ENCODE measurements at regions not wholly inside any gene's neighbourhood (a gene's known extent, or its start where the extent isn't known, plus 50 kb on each side); places are given as distances from the start of the nearest gene placed in this dataset.

DNA sequence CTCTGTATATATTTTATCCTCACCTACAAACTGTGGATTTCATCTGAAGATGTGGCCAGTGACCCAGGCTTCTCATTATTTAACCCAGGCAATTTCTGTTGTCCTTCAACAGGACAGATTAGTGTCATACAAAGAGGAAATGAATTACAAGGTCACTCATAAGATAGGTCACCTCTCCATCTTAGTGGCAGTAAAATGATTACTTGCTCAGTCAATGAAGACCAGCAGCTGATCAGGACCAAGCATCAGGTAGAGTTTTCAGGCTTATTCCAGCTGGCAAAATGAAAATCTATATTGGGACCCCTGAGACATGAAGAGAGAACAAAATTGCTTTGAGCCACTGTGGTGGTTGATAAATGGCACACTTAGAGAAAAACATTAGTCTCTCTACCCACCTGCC is 135.2 kb upstream of the PRDM9 start:
- Histone ChIP-seq H3K4me1 (no peaks in the 10 kb centered on the region), H3K27ac (no peak overlapping the region), H3K9me3 (no peaks in the 10 kb centered on the region), H3K36me3 (no peaks in the 10 kb centered on the region), H3K4me3 (replicated peaks in 1 of 3) (no peak overlapping the region), H3K27me3 (no peaks in the 10 kb centered on the region)
- intact Hi-C loops (cut with DNase I), result no loop called here
- DNase-seq, result no peak
- TF ChIP-seq CTCF (IDR thresholded peaks at IDR 0.05) (no peak), POLR2A (IDR thresholded peaks at IDR 0.05) (no peak)

DNA sequence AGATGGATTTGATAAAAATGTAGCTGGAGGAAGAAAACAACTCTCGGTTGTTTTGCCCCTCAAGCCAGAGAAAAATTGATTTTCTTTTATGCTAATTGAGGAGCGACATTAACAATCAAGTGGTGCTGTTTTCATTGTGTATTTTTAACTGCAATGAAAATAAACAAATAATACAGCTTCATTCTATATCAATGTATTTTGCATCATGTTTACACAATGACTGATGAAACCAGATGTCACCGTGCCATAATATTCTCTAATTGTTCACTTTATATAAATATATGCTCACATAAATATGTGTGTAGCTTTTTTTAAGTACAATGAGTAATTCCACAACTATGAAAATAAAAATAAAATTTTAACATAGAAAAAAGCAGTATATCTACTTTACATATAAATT is 139.0 kb upstream of the PRDM9 start:
- no peaks in the 10 kb centered on the region for H3K4me1 ChIP-seq

GRCh38 chr5:23367874-23368273 is 139.5 kb upstream of the PRDM9 start:
- Histone ChIP-seq H3K4me1 (no peaks in the 10 kb centered on the region), H3K27me3 (no peaks in the 10 kb centered on the region), H3K9me3 (no peaks in the 10 kb centered on the region), H3K4me3 (replicated peaks in 1 of 3) (no peak overlapping the region), H3K36me3 (no peaks in the 10 kb centered on the region), H3K27ac (no peak overlapping the region)
- TF ChIP-seq CTCF (IDR thresholded peaks at IDR 0.05), result no peak
- TF ChIP-seq POLR2A (IDR thresholded peaks at IDR 0.05), result no peak
- DNase-seq, result no peak
- WGBS, 2 donors, result 47 to 57% methylated on average over 1 of the region's 1 CpG
- intact Hi-C loops (cut with DNase I), result no loop called here

More for the DNA sequence above, 139.0 kb upstream of the PRDM9 start:
- no peak overlapping the region for H3K27ac ChIP-seq
- no peaks in the 10 kb centered on the region for H3K36me3 ChIP-seq
- no peaks in the 10 kb centered on the region for H3K27me3 ChIP-seq
- TF ChIP-seq POLR2A (IDR thresholded peaks at IDR 0.05) (no peak), CTCF (IDR thresholded peaks at IDR 0.05) (no peak)
- intact Hi-C loops (cut with DNase I), result no loop called here
- no peaks in the 10 kb centered on the region for H3K9me3 ChIP-seq
- no peak overlapping the region for H3K4me3 ChIP-seq (replicated peaks in 1 of 3)
- DNase-seq, result no peak
- 41 to 79% methylated on average over 3 of the region's 3 CpGs for WGBS, 2 donors

GRCh38 chr5:23353286-23353685 is 154.1 kb upstream of the PRDM9 start:
- TF ChIP-seq POLR2A (IDR thresholded peaks at IDR 0.05) (no peak), CTCF (IDR thresholded peaks at IDR 0.05) (no peak)
- 81 to 83% methylated on average over 3 of the region's 3 CpGs for WGBS, 2 donors

DNA sequence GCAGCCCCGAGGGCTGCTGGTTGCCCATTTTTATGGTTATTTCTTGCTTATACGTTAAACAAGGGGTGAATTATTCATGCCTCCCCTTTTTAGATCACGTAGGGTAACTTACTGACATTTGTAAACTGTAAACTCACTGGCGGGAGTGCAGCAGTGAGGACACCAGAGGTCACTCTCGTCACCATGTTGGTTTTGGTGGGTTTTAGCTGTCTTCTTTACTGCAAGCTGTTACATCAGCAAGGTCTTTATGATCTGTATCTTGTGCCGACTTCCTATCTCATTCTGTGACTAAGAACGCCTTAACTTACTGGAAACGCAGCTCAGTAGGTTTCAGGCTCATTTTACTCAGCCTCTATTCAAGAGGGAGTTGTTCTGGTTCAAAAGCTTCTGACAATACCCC is 155.0 kb upstream of the PRDM9 start:
- no peak for DNase-seq
- WGBS, 2 donors, result 57 to 68% methylated on average over 8 of the region's 8 CpGs
- H3K27me3 ChIP-seq, result no peaks in the 10 kb centered on the region
- H3K9me3 ChIP-seq, result no peaks in the 10 kb centered on the region
- no peak for TF ChIP-seq POLR2A (IDR thresholded peaks at IDR 0.05)
- TF ChIP-seq CTCF (IDR thresholded peaks at IDR 0.05), result no peak
- H3K4me3 ChIP-seq (replicated peaks in 1 of 3), result no peak overlapping the region
- H3K27ac ChIP-seq, result no peak overlapping the region
- no peaks in the 10 kb centered on the region for H3K4me1 ChIP-seq
- intact Hi-C loops (cut with DNase I), result no loop called here
- H3K36me3 ChIP-seq, result no peaks in the 10 kb centered on the region

More at GRCh38 chr5:23353286-23353685, 154.1 kb upstream of the PRDM9 start:
- no peak overlapping the region for H3K27ac ChIP-seq
- no peak for DNase-seq
- no peaks in the 10 kb centered on the region for H3K9me3 ChIP-seq
- H3K36me3 ChIP-seq, result no peaks in the 10 kb centered on the region
- no peak overlapping the region for H3K4me3 ChIP-seq (replicated peaks in 1 of 3)
- no peaks in the 10 kb centered on the region for H3K27me3 ChIP-seq
- H3K4me1 ChIP-seq, result no peaks in the 10 kb centered on the region
- intact Hi-C loops (cut with DNase I), result no loop called here

Data from thyroid gland (tissue), 4 donors.